T-helper 2 cell treated with Interferon-gamma antibody and Interleukin-4, amounts not matched to agents 100 ng/mL and 5 ng/mL, for 36 hours (primary cell): ENCODE measurements at regions not wholly inside any gene's neighbourhood (a gene's known extent, or its start where the extent isn't known, plus 50 kb on each side); places are given as distances from the start of the nearest gene placed in this dataset.

Experiments used
- intact Hi-C: fragments of 100-400 bp; cut with micrococcal nuclease; formaldehyde crosslinking; loops from one replicate; pipeline ENCODE4 v1.15.1; 2023

DNA sequence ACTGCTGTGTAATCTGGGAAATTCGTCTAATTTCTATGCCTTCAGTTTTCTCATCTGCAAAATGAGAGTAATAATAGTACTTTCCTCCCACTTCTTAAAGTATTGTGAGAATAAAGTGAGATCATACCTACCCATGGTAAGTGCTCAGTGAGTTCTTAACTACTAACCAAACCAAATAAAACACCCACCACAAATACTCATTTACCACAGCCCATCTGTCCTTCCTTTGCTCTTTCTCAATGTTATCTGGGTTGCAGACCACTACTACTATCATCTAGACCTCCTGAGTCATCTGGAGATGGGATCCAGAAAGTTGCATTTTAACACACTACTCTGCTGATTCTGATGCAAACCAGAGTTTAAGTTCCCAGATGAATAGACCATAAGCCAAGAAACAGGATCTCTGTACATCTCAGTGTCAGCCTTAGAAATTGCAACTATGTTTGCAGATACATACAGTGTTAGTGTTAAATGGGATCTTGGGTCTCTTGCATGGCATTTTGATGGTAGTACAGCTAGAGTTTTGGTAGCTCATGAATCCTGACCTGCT, 105.4 kb upstream of the ATP10B start:
- intact Hi-C loops = no loop called here

DNA sequence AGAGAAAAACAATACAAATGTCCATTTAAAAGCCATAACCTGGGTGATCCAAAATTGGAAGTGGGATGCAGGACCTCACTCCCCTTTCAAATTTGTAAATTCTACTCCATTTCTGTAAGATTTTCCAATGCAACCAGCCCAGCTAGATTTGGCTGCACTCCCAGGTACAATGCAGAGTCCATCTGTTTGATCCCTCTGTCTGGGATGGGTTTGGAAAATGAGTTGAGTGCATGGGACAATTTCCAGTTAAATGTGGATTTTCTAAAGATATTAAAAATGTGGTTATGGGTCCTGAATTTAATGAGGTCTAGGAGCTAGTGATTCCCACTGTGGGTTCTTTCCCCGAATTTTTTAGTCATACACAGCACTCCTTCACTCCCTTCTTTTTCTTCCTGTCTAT, 104.0 kb upstream of the ATP10B start:
- intact Hi-C loops = no loop called here

DNA sequence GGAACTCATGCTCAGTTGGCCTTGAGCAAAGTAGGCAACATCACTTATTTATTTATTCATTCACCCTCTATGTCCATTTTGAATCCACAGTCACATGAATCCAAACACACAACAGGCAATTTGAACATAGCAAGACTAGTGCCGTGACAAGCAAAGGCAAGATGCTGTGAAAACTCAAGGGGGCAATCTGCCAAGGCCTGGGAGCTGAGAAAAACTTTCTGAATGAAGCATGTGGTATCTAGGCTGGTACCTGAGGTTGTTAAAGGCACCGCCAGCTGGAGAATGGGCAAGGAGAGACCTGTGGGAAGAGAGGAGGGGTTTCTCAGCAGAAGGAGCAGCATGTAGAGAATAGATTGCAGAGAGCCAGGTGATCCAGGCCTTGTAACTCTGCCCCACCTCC, 98.3 kb upstream of the ATP10B start:
- intact Hi-C loops = no loop called here

DNA sequence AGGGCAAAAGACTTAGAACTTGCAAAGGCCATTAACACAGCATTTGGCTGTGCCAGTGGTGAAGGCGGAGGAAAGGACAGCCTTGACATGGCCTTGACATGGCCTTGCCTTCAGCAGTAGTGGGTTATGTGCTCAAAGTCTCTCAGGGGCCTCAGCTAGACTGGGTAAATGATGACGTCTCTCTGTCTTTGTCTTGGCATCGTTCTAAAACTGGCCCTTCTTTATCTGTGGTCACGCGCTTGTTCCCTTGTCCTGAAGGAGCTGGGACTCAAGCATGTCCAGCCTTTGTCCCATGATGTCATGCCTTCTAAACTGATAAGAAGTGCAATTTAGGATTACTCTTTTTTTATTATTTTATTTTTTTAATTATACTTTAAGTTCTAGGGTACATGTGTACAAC, 88.7 kb upstream of the ATP10B start:
- intact Hi-C loops = no loop called here

DNA sequence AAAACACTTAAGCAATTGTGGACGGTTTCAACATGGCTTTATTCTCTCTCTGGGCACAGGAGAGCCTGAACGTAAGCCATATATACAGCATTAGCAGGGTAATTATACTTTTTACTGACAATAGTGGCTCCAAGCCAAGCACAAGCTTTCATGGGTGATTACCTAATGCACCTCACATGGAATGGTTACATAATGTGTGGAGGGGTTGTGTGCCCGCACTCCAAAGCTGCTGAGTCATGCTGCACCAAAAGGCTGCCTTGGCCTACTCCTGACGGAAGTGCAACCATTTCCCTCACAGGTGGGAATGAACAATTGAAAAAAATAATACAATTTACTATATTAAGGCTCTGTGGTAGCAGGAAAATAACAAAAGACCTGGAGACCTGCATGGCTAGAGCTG, 86.5 kb upstream of the ATP10B start:
- intact Hi-C loops = no loop called here

DNA sequence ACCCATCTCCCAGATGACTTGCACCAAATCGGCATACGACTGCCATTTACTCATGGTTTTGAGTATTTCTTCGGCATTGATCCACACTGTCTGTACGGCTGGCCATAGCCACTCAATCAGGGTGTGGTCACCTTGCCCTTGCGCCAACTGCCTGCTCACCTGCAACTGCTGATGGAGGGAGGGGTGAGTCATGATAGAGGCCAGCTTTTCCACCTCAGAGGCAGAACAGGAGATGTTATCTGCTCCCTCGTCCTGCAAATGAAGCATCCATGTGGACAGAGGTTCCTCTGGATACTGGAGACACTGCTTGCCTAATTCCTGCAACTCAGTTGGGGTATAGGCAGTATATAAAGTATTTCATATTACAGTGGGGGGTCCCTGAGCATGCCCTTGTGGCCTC, 85.6 kb upstream of the ATP10B start:
- intact Hi-C loops = no loop called here

DNA sequence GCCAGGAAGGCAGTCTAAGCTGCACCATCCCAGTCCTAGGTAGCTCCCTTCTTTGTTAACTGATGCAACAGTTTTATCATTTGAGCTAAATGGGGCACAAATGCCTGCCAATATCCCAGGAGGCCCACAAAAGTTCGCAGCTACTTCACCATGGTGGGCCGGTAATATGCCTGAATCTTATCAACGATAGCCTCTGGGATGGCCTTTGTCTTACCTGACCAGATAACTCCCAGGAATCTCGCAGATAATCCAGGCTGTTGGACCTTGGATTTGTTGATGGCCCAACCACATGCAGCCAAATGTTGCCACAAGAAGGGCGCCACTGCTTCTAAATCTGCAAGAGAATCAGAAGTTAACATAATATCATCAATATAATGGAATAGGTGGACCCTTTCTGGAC, 83.8 kb upstream of the ATP10B start:
- intact Hi-C loops = no loop called here

DNA sequence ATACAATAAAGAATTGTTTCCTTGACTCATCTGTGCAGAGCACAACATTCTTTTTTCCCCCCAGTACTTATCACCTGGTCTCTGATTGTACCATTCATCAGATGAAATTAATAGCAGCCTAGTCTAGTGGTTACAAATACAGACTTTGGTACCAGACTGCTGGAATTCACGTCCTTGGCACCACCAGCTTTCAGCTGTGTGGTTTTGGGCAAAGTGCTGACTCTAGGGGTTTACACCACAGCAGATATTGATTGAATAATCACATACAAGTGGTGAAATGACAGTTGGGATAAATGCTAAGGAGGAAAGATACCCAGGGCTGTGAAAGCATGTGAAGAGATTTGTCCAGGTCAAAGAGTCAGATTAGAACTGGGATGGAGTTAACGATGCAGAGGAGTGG, 79.3 kb upstream of the ATP10B start:
- intact Hi-C loops = no loop called here

DNA sequence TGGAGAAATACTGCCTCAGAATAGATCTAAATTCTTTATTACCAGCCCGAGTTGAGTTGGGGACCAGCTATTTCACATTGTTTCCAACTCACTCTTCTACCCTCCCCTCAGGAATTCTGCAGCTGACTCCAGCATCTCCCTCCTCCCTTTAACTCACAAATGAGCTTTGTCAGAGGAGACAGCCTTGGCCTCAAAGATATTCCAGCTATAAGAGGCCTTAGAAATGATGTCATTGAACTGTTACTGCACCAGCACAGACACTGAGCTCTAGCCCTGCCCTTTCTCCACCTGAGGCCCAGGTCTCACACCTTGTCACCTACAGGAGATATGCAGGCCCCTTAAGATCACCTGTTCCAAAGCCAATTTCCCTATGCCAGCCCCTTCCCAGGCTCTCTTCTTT, 78.4 kb upstream of the ATP10B start:
- intact Hi-C loops = no loop called here

DNA sequence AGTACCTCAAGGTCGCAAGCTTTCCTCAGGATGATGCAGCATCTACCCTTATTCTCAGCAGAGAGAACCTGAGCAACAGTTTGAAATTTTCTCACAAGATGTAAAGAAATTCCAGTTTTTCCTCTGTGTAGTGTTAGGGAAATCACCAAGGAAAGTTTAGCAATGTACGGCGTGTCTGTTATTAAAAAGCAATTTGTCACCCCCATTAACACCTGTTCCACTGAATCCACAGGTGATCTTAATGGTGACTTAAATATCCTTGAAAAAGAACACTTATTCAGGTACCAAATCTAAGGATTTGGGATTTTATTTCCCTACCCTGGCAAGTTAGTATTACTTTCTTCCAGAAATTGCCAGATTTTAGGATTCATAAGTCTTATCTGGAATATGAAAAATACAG, 77.9 kb upstream of the ATP10B start:
- intact Hi-C loops = no loop called here

DNA sequence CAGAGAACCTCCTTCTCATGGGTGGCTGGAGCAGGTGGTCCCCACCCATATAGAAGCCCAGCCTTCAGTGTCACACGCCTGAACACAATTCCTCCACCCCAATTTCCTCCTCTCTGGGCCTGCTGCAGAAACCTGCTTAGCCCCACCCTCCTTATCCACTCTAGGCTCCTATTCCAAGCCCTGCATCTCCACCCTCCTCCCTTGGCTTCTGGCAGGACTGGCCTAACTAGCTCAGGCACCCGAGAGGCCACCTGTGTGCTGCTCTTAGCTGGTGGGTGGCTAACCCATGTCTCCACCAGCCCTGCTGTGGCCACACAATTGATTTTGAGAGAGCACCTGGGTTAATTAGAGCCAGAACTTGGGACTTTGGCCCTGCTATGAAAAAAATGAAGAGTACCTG, 77.3 kb upstream of the ATP10B start:
- intact Hi-C loops = no loop called here

DNA sequence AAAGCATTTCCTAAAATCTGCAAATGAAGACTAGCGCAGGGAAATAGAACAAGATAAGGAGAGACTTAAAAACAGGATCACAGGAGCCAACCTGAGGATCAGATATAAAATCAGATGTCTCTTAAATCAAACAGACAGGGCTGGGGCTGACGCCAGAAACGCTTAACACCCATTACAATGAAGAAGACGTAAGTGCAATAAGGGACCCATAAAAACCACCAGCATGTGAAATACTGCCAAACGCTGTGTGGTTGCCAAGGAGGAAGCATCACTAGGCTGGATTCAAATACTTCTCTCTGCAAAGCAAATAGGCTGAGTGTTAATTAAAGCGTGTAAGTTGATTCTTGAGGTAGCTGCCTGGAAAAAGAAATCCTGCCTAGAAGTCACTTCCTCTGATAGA, 74.4 kb upstream of the ATP10B start:
- intact Hi-C loops = no loop called here

DNA sequence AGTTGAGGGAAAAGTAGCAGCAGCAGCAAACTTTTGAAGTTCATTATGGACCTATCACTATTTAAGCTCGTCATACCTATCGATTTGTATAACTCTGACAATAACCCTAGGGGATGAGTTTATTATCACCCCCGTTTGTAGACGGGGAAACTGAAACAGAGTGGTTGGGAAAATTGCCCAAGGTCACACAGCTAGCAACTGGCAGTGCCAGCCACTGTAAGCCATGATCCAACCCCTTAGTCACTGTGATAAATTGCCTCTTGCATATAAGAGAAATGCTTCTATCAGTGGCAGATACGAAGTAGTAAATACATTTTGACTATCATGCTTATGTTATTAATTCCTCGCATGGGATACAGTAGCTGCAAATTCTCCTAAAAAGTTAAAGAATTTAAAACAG, 73.3 kb upstream of the ATP10B start:
- intact Hi-C loops = no loop called here

DNA sequence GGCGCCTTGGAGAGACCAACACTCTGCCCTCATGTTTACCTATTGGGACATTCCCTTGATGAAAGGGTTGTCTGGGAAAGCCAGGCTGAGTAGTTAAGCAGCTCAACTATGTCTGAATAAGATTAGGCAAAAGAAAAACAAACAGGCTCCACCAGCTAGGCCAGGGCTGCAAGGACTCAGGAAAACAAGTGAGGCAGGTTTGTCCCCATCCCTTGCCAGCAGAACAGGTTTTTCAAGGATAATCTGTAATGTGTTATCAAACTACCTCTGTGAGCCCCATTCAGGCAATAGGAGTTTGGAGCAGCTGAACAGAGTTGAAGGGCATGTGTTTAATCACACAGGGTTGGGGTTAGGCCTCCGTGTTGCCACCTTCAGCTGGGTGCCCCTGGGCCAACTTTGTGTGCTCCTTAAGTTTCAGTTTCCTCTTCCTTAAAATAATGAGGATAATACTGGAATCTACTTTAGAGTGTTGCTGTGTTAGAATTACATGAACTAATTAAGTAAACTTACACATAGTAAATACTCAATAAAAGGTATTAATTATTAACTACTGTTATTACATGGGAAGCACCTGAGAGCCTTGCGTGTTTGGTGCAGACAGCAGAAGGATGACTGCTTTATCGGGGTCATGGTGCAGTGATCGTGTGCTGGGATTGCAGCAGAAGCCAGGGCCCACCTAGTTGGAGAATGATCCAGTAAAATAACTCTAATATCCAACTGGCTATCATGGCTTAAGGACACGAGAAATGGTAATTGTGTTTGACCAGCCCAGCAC, 72.1 kb upstream of the ATP10B start:
- intact Hi-C loops = no loop called here

DNA sequence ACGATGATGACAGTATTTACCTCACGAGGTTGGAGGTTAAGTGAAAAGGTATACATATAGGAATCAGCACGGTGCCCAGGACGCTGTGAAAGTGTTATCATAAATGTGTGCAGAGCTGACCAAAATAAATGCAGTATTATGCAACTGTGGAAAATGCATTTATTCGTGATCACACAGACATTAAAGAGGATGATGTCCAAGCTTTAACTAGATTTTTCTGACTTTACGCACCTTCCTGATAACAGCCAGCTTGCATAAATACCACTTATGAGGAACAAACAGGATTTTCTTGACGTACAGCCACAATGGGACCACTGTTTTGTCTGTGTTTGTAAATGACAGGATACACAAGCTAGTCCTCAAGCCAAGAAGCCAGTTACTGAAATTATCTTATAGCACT, 71.4 kb upstream of the ATP10B start:
- intact Hi-C loops = no loop called here

DNA sequence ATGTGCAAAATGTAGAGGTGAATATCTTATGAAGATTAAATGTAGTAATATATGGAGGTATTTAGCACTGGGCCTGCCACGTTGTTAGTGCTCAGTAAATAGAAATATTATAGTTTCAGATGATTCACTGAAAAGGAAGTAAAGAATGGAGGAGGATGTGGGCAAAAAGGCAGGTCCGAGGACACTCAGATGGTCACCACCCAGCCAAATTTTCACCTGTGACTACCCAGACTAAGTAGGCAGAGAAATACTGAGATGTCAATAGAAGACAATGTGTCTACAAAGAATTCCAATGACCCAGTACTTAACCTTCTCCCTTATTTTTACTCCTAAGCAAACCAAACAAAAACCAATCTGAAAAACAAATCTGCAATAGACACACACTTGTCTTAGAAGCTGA, 70.3 kb upstream of the ATP10B start:
- intact Hi-C loops = no loop called here

DNA sequence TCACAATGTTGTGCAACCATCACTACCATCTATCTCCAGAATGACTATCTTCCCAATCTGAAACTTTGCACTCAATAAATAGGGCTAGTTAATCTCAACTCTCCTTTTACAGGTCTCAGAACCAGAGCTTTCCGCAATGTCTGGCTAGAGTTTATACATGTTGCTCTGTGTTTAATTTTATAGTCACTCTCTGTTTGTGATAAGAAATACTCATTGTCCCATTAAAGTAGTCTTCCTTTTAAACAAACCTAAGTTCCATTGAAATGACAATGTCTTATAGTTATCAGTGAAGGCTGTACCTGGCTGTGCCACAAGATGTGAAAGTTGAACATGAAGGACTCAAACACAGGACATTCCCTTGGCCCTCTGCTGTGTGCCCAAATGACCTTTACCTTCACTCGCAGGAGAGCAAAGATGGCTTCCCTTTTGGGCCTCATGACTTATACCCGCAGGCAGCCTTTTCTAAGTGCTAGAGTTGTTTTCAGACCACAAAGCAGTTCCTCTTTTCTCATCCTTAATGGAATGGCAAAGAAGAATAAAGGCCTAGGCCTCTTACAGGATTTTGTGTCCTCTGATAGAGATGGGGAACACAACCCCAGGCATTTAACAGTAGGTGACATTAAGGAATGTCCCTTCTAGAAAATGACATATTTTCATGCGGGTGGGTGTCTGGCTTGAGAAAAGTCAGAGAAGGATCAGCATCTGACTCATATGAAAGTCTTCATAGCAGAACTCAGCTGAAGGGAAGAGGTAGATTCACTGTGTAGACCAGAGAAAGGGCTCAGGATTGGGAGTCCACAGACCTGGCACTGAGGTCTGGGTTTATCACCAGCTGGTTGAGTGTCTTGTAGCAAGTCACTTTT, 69.6 kb upstream of the ATP10B start:
- intact Hi-C loops = no loop called here

DNA sequence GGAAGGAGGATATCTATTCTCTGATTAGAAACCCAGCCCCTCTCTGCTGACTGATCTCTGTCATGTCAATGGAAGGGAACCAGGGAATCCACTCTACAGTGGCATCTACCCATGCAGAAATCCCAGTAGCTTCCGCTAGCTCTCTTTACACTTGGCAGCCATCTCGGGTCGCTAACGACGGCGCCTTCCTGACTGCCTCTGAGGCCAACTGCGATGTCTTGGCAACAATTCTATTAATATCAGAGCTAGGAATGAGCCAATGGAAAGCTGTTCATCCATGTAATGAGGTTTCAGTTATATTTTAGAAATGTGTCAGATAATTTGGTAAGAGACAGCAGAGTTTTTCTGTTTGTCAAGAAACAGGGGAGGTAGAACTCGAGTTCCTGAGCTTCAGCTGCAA, 67.6 kb upstream of the ATP10B start:
- intact Hi-C loops = no loop called here

DNA sequence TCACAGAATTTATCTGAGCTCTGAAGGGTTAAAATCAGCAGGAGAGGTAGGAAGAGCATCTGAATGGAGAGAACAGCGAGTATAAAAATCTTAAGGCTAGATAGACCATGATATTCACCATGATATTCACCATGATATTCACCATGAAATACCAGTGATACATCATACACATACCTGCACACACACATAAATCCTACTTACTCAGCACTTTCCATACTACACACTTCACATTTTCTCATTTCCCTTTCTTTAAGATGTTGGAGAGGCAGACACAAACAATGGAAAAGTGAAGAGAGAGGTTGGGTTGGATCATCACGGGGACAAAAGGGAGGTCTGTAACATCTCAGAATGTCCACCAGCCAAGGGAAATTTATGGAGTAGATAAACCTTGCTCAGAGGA, 66.4 kb upstream of the ATP10B start:
- intact Hi-C loops = no loop called here

DNA sequence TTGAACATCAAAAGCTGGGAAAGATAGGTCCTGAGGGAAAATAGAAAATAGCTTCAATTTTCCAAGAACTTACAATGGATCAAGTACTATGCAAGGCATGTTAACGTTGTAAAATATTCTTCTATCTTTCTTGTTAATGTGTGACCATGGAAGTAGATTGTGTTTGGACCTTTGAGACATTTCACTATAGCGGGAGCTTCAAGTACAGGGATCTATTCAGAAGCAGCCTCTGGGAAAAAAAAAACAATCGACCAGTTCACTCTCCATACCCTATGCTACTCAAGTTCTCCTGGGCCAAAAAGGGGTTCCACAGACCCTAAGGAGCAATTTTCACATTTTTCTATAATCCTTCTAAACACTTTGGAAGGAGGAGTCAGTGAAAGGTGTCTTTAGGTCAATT, 54.1 kb upstream of the ATP10B start:
- intact Hi-C loops = no loop called here

DNA sequence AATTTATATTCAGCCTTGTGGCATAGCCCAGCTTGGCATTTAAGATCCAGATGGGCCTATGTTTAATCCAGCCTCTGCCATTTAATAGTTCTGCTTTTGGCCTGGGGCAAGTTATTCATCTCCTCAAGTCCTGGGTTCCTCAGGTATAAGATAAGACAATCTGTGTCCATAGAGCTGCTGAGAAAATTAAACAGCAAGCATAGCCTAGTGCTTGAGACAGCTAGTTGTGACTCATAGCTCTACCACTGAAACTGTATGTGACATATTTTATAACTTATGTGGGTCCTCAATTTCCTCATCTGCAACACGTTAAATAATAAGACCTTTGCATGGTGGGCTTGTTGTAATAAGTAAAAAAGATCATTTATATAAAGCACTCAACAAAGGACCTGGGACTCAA, 53.3 kb upstream of the ATP10B start:
- intact Hi-C loops = no loop called here

DNA sequence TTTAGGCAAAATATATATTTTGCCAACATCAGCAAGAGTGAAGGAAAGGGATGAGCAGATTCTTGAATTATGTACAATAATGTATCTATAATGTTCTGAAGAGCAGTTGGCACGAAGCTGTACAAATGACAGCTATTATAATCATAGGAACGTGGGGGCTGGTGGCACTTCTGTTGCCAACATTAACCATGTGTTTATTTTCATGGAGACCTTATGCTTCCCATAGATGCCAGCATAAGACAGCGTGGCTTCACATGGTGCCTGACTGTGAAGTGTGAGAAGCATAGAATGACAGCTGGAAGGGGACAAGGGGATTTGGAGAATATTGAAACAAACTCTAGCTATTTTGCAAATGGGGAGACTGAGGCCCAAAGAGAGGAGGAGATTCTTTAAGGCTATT, 52.6 kb upstream of the ATP10B start:
- intact Hi-C loops = no loop called here

DNA sequence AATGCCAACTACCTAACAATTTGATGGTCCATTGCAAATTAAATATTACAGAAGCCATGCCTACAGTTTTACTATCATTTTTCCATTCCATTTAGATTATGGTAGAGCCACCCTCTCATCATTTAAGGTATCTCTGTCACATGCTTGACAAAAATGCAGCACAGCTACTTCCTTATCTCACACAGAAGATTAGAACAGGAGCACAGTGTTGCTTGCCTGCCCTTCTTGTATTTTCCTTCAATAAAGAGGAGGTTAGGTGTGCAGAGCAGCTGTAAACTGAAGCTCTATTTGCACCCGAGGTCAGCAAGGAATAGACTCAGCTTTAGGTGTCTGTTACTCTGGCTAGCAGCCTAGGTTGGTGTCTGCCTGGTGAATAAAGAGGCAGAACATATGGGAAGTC, 51.5 kb upstream of the ATP10B start:
- intact Hi-C loops = no loop called here
